ENCODE measurements at regions not wholly inside any gene's neighbourhood (a gene's known extent, or its start where the extent isn't known, plus 50 kb on each side); places are given as distances from the start of the nearest gene placed in this dataset.

DNA sequence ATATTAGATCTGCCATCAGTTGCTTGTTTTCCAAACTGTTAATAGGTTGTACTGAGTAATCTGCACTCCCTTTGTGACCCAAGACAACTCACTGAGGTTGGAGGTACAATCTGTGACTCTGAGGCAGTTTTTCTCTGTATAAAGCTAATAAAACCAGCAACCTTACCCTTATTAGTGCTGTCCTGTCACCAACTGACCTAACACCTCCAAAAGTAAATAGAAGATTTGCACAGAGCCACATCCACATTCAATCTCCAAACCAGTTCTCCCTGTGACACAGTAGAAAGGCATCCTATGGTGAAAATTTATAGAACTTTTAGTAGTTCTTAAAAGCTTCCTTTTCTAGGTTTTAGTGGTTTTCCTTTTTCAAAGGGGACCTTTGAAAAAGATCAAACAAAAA is 140.4 kb upstream of the ADGRL2 start:
- TF ChIP-seq, protein P1, sequence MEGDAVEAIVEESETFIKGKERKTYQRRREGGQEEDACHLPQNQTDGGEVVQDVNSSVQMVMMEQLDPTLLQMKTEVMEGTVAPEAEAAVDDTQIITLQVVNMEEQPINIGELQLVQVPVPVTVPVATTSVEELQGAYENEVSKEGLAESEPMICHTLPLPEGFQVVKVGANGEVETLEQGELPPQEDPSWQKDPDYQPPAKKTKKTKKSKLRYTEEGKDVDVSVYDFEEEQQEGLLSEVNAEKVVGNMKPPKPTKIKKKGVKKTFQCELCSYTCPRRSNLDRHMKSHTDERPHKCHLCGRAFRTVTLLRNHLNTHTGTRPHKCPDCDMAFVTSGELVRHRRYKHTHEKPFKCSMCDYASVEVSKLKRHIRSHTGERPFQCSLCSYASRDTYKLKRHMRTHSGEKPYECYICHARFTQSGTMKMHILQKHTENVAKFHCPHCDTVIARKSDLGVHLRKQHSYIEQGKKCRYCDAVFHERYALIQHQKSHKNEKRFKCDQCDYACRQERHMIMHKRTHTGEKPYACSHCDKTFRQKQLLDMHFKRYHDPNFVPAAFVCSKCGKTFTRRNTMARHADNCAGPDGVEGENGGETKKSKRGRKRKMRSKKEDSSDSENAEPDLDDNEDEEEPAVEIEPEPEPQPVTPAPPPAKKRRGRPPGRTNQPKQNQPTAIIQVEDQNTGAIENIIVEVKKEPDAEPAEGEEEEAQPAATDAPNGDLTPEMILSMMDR (IDR thresholded peaks at IDR 0.05): no peak
- no peak for TF ChIP-seq POLR2A (IDR thresholded peaks at IDR 0.05)
